ENCODE measurements at regions not wholly inside any gene's neighbourhood (a gene's known extent, or its start where the extent isn't known, plus 50 kb on each side); places are given as distances from the start of the nearest gene placed in this dataset.

DNA sequence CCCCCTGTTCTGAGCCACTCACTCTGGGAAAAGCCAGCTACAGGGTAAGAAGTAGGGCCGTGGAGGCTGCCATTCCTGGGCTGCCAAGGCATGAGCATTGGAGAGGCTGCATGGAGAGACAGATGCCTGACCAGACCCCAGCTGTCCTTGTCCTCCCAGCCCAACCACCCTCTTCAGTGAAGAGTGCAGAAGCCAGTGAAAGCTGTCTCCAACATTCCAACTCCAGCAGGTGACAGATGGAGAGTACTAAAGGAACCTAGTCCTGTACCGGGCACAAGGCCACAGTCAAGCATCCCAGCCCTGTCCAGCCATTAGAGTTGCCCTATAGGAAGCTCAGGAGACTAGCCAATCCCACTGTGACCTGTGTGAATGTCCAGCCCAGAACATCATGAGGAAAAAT is 165.1 kb downstream of the DIRAS2 start:
- TF ChIP-seq, protein P1, sequence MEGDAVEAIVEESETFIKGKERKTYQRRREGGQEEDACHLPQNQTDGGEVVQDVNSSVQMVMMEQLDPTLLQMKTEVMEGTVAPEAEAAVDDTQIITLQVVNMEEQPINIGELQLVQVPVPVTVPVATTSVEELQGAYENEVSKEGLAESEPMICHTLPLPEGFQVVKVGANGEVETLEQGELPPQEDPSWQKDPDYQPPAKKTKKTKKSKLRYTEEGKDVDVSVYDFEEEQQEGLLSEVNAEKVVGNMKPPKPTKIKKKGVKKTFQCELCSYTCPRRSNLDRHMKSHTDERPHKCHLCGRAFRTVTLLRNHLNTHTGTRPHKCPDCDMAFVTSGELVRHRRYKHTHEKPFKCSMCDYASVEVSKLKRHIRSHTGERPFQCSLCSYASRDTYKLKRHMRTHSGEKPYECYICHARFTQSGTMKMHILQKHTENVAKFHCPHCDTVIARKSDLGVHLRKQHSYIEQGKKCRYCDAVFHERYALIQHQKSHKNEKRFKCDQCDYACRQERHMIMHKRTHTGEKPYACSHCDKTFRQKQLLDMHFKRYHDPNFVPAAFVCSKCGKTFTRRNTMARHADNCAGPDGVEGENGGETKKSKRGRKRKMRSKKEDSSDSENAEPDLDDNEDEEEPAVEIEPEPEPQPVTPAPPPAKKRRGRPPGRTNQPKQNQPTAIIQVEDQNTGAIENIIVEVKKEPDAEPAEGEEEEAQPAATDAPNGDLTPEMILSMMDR (IDR thresholded peaks at IDR 0.05; ENCODE audit: unreplicated experiment) = no peak
- H3K4me1 Mint-ChIP-seq = peaks cover 22% of the 10 kb centered on the region
- no peak overlapping the region for H3K27ac Mint-ChIP-seq
- H3K36me3 Mint-ChIP-seq = no peaks in the 10 kb centered on the region
- H3K9me3 Mint-ChIP-seq = peaks cover 2% of the 10 kb centered on the region
- no peaks in the 10 kb centered on the region for H3K27me3 Mint-ChIP-seq (ENCODE audit: low read depth)
- H3K4me3 Mint-ChIP-seq = no peak overlapping the region
- DNase-seq (ENCODE audit: low spot score in 2 of 2, unreplicated experiment in 2 of 2) = no peak

DNA sequence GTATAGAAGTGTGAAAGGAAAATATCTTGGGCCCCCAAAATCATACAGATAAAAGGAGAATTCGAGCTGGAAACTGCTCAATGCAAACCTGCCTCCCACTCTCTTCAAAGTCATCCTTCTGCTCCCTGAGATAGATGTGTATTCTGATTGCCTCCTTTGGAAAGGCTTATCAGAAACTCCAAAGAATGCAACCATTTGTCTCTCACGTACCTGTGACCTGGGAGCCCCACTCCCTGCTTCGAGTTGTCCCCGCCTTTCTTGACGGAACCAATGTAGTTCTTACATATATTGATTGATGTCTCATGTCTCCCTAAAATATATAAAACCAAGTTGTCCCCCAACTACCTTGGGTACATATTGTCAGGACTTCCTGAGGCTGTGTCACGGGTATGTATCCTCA is 163.8 kb downstream of the DIRAS2 start:
- no peak for DNase-seq (ENCODE audit: low spot score in 2 of 2, unreplicated experiment in 2 of 2)
- no peaks in the 10 kb centered on the region for H3K36me3 Mint-ChIP-seq
- H3K9me3 Mint-ChIP-seq = no peaks in the 10 kb centered on the region
- H3K4me1 Mint-ChIP-seq = peaks cover 22% of the 10 kb centered on the region
- TF ChIP-seq, protein P1 (IDR thresholded peaks at IDR 0.05; ENCODE audit: unreplicated experiment) = no peak
- no peak overlapping the region for H3K27ac Mint-ChIP-seq
- H3K4me3 Mint-ChIP-seq = no peak overlapping the region
- H3K27me3 Mint-ChIP-seq (ENCODE audit: low read depth) = no peaks in the 10 kb centered on the region

DNA sequence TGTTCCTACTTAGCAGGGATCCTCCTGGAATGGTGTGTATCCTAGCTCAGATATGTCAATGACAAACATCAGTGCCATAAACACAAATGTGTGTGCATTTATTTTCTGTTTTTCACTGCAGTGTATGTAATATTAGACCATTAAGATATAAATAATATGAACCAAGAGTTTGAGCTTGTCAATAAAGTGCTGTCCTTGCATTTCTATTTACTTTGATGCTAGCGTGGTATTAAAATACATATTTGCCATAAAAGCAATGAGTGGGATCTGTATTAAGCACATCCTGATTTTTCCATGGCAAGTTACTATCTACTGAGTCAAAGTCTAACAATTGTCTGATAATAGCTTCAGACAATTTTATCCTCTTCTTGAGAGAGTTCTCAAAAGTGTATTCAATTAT is 157.6 kb downstream of the DIRAS2 start:
- no peak overlapping the region for H3K27ac Mint-ChIP-seq
- H3K36me3 Mint-ChIP-seq = peaks cover 3% of the 10 kb centered on the region
- peaks cover 15% of the 10 kb centered on the region for H3K9me3 Mint-ChIP-seq
- TF ChIP-seq, protein P1 (IDR thresholded peaks at IDR 0.05; ENCODE audit: unreplicated experiment) = no peak
- peaks cover 10% of the 10 kb centered on the region for H3K4me1 Mint-ChIP-seq
- no peak overlapping the region for H3K4me3 Mint-ChIP-seq
- DNase-seq (ENCODE audit: low spot score in 2 of 2, unreplicated experiment in 2 of 2) = no peak
- H3K27me3 Mint-ChIP-seq (ENCODE audit: low read depth) = no peaks in the 10 kb centered on the region

DNA sequence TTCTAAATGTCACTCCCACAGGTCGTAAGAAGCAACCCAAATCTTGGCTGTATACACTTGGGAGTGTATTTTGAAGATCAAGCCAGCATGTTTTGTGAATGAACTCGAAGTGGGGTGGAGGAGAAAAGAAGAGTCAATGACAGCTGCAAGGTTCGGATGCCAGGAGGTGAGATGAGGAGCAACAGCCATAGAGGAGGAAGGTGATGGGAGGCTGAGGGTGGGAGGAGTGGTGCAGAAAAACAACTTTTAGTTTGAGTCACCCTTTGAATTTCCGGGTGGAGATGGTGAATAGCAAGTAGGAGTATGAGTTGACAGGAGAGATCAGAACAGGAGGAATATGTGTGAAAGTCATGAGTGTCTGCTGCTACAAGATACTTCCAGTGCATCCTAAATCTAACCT is 153.6 kb downstream of the DIRAS2 start:
- H3K4me1 Mint-ChIP-seq = no peaks in the 10 kb centered on the region
- no peak for DNase-seq (ENCODE audit: low spot score in 2 of 2, unreplicated experiment in 2 of 2)
- H3K4me3 Mint-ChIP-seq = no peak overlapping the region
- peaks cover 3% of the 10 kb centered on the region for H3K36me3 Mint-ChIP-seq
- TF ChIP-seq, protein P1 (IDR thresholded peaks at IDR 0.05; ENCODE audit: unreplicated experiment) = no peak
- no peak overlapping the region for H3K27ac Mint-ChIP-seq
- H3K27me3 Mint-ChIP-seq (ENCODE audit: low read depth) = no peaks in the 10 kb centered on the region
- H3K9me3 Mint-ChIP-seq = peaks cover 16% of the 10 kb centered on the region

DNA sequence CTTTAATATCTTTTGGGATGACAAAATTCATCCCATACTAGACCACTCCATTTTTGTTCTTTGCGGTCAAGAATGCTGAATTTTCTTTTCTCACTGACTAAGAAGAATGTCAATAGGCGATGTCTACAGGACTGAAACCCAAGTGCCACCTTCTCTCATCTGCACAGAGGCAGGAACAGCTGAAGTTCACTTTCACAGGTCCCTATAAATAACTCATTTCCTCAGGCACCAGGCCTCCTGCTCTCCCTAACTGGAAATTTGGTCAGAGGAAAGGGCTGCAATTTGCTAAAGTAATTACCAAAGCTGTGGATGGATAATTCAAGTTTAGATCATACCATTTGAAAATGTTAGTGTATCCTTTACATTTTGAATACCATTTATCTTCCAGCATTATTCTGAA is 142.9 kb downstream of the DIRAS2 start:
- Mint-ChIP-seq H3K36me3 (no peaks in the 10 kb centered on the region), H3K4me3 (no peak overlapping the region), H3K27ac (no peak overlapping the region), H3K4me1 (no peaks in the 10 kb centered on the region), H3K9me3 (peaks cover 17% of the 10 kb centered on the region), H3K27me3 (ENCODE audit: low read depth) (no peaks in the 10 kb centered on the region)
- DNase-seq (ENCODE audit: low spot score in 2 of 2, unreplicated experiment in 2 of 2) = no peak
- TF ChIP-seq, protein P1 (IDR thresholded peaks at IDR 0.05; ENCODE audit: unreplicated experiment) = no peak

DNA sequence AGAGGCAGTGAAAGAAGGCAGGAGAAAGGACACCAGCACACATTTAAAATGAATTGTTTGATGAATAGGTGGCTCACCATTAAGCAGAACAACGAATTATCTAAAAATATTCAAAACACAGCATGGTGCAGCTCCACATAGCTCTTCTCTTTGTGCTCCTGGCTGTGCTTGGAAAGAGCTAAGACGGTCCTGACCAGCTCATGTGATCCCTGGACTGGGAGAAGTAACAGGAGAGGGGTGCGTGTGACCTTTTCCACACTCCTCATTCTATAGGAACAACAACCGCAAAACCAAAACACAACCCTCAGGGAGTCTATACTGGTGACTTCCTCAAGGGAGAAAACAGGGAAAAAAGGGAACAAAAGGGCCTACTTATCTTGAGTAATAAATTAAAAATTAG is 140.5 kb downstream of the DIRAS2 start:
- no peaks in the 10 kb centered on the region for H3K36me3 Mint-ChIP-seq
- no peak for DNase-seq (ENCODE audit: low spot score in 2 of 2, unreplicated experiment in 2 of 2)
- H3K4me3 Mint-ChIP-seq = no peak overlapping the region
- H3K9me3 Mint-ChIP-seq = peaks cover 3% of the 10 kb centered on the region
- TF ChIP-seq, protein P1 (IDR thresholded peaks at IDR 0.05; ENCODE audit: unreplicated experiment) = no peak
- no peak overlapping the region for H3K27ac Mint-ChIP-seq
- no peaks in the 10 kb centered on the region for H3K27me3 Mint-ChIP-seq (ENCODE audit: low read depth)
- peaks cover 3% of the 10 kb centered on the region for H3K4me1 Mint-ChIP-seq

Measured in mesothelial cell of epicardium (in vitro differentiated cells).